WTC11 (cell line): ENCODE measurements at regions not wholly inside any gene's neighbourhood (a gene's known extent, or its start where the extent isn't known, plus 50 kb on each side); places are given as distances from the start of the nearest gene placed in this dataset.

Source experiments
- ATAC-seq: fragments of 200-7000 bp; cut with Tn5 transposase; 2 replicates; pipeline ENCODE4 v1.10.0; 2021; ENCODE audit warnings: mild to moderate bottlenecking, moderate library complexity
- CTCF ChIA-PET: fragments of 300-600 bp; sonication (Branson Sonifier 250); formaldehyde crosslinking; loops from one replicate; lab custom pipeline; 2021; ENCODE audit warnings: antibody characterized with exemption; lab: Charles Lee
- POLR2A ChIA-PET: fragments of 350-600 bp; sonication (Branson Sonifier 250); formaldehyde crosslinking; loops from one replicate; lab custom pipeline; 2021; ENCODE audit warnings: antibody characterized with exemption; lab: Charles Lee
- DNase-seq: peaks from one replicate; pipeline ENCODE4 v3.0.0; 2021; ENCODE audit warnings: low spot score
- H3K27ac Mint-ChIP-seq: 2 replicates; pipeline ENCODE4 v1.8.0; 2021; ENCODE audit warnings: mixed read lengths
- H3K27me3 Mint-ChIP-seq: 2 replicates; pipeline ENCODE4 v1.8.0; 2021; ENCODE audit warnings: low read depth, mild to moderate bottlenecking, moderate library complexity, mixed read lengths
- H3K36me3 Mint-ChIP-seq: 2 replicates; pipeline ENCODE4 v1.8.0; 2021; ENCODE audit warnings: mixed read lengths
- H3K4me1 Mint-ChIP-seq: 2 replicates; pipeline ENCODE4 v1.8.0; 2022; ENCODE audit warnings: mixed read lengths
- H3K4me3 Mint-ChIP-seq: 2 replicates; pipeline ENCODE4 v1.8.0; 2021; ENCODE audit warnings: mild to moderate bottlenecking, moderate library complexity, mixed read lengths
- H3K9me3 Mint-ChIP-seq: 2 replicates; pipeline ENCODE4 v1.8.0; 2021; ENCODE audit warnings: mixed read lengths
- ATF3 ChIP-seq: sonication (generic); formaldehyde crosslinking; conservative IDR thresholded peaks from 2 replicates; pipeline ENCODE4 v1.8.1; 2022; ENCODE audit warnings: mild to moderate bottlenecking, missing genetic modification reagents
- CDX4 ChIP-seq: fragments of 250-450 bp; sonication (Bioruptor Pico); IDR thresholded peaks from 2 replicates; pipeline ENCODE4 v1.9.0; 2021; ENCODE audit warnings: moderate library complexity, mild to moderate bottlenecking, inconsistent platforms, borderline replicate concordance
- CREB1 ChIP-seq: sonication (generic); formaldehyde crosslinking; IDR thresholded peaks from 2 replicates; pipeline ENCODE4 v1.8.0; 2023; ENCODE audit warnings: mild to moderate bottlenecking, missing genetic modification reagents
- E2F1 ChIP-seq: sonication (generic); formaldehyde crosslinking; IDR thresholded peaks from 2 replicates; pipeline ENCODE4 v1.8.0; 2022; ENCODE audit warnings: mild to moderate bottlenecking, missing genetic modification reagents
- ELF4 ChIP-seq: sonication (generic); formaldehyde crosslinking; IDR thresholded peaks from 2 replicates; pipeline ENCODE4 v1.8.1; 2022; ENCODE audit warnings: low read depth, mild to moderate bottlenecking, moderate library complexity, missing genetic modification reagents
- EMX1 ChIP-seq: fragments of 250-450 bp; sonication (Bioruptor Pico); IDR thresholded peaks from 2 replicates; pipeline ENCODE4 v1.8.0; 2021; ENCODE audit warnings: mild to moderate bottlenecking
- ETV6 ChIP-seq: sonication (generic); formaldehyde crosslinking; IDR thresholded peaks from 2 replicates; pipeline ENCODE4 v1.8.1; 2022; ENCODE audit warnings: mild to moderate bottlenecking, missing genetic modification reagents
- FOXJ3 ChIP-seq: sonication (generic); formaldehyde crosslinking; IDR thresholded peaks from 2 replicates; pipeline ENCODE4 v1.9.0; 2021; ENCODE audit warnings: missing genetic modification reagents, mild to moderate bottlenecking, borderline replicate concordance
- FOXK1 ChIP-seq: sonication (generic); formaldehyde crosslinking; IDR thresholded peaks from 2 replicates; pipeline ENCODE4 v1.8.0; 2022; ENCODE audit warnings: mild to moderate bottlenecking, moderate library complexity, missing genetic modification reagents
- GABPB1 ChIP-seq: sonication (generic); formaldehyde crosslinking; IDR thresholded peaks from 2 replicates; pipeline ENCODE4 v1.8.1; 2023; ENCODE audit warnings: mild to moderate bottlenecking, missing genetic modification reagents
- GRHL2 ChIP-seq: fragments of 250-450 bp; sonication (Bioruptor Pico); IDR thresholded peaks from 2 replicates; pipeline ENCODE4 v1.8.0; 2022; ENCODE audit warnings: mild to moderate bottlenecking, moderate library complexity; ENCODE audit not compliant: insufficient replicate concordance, severe bottlenecking
- HMGA2 ChIP-seq: fragments of 250-450 bp; sonication (Bioruptor Pico); IDR thresholded peaks from 2 replicates; pipeline ENCODE4 v1.4.0; 2021; ENCODE audit warnings: mild to moderate bottlenecking, moderate library complexity
- IRF1 ChIP-seq: sonication (generic); formaldehyde crosslinking; IDR thresholded peaks from 2 replicates; pipeline ENCODE4 v1.8.0; 2023; ENCODE audit warnings: missing genetic modification reagents
- IRF2 ChIP-seq: sonication (generic); formaldehyde crosslinking; IDR thresholded peaks from 2 replicates; pipeline ENCODE4 v1.8.0; 2022; ENCODE audit warnings: low read depth, missing genetic modification reagents, borderline replicate concordance
- JAZF1 ChIP-seq: fragments of 250-450 bp; sonication (Bioruptor Pico); IDR thresholded peaks from 2 replicates; pipeline ENCODE4 v1.9.0; 2021; ENCODE audit warnings: moderate library complexity, mild to moderate bottlenecking, inconsistent platforms
- KAT7 ChIP-seq: sonication (generic); formaldehyde crosslinking; IDR thresholded peaks from 2 replicates; pipeline ENCODE4 v1.8.1; 2023; ENCODE audit warnings: missing genetic modification reagents, mild to moderate bottlenecking, borderline replicate concordance
- MXD4 ChIP-seq: fragments of 250-450 bp; sonication (Bioruptor Pico); IDR thresholded peaks from 2 replicates; pipeline ENCODE4 v1.8.0; 2021; ENCODE audit warnings: mild to moderate bottlenecking, moderate library complexity, borderline replicate concordance
- NFATC4 ChIP-seq: fragments of 250-450 bp; sonication (Bioruptor Pico); IDR thresholded peaks from 2 replicates; pipeline ENCODE4 v1.9.0; 2021; ENCODE audit warnings: mild to moderate bottlenecking
- NR1H2 ChIP-seq: sonication (generic); formaldehyde crosslinking; IDR thresholded peaks from 2 replicates; pipeline ENCODE4 v1.9.0; 2021; ENCODE audit warnings: mild to moderate bottlenecking, moderate library complexity, missing genetic modification reagents
- NR3C1 ChIP-seq: sonication (generic); formaldehyde crosslinking; conservative IDR thresholded peaks from 2 replicates; pipeline ENCODE4 v1.8.1; 2023; ENCODE audit warnings: low read depth, mild to moderate bottlenecking, missing genetic modification reagents
- OVOL2 ChIP-seq: fragments of 250-450 bp; sonication (Bioruptor Pico); IDR thresholded peaks from 2 replicates; pipeline ENCODE4 v1.9.0; 2021; ENCODE audit warnings: mild to moderate bottlenecking, borderline replicate concordance
- PRRX2 ChIP-seq: fragments of 250-450 bp; sonication (Bioruptor Pico); IDR thresholded peaks from 2 replicates; pipeline ENCODE4 v1.8.0; 2021; ENCODE audit warnings: mild to moderate bottlenecking
- RORB ChIP-seq: fragments of 250-450 bp; sonication (Bioruptor Pico); IDR thresholded peaks from 2 replicates; pipeline ENCODE4 v1.9.0; 2021; ENCODE audit warnings: mild to moderate bottlenecking
- SMAD3 ChIP-seq: sonication (generic); formaldehyde crosslinking; IDR thresholded peaks from 2 replicates; pipeline ENCODE4 v1.8.0; 2022; ENCODE audit warnings: missing genetic modification reagents, mild to moderate bottlenecking, borderline replicate concordance
- SMAD4 ChIP-seq: sonication (generic); formaldehyde crosslinking; IDR thresholded peaks from 2 replicates; pipeline ENCODE4 v1.8.0; 2022; ENCODE audit warnings: mild to moderate bottlenecking, missing genetic modification reagents
- SOX15 ChIP-seq: fragments of 250-450 bp; sonication (Bioruptor Pico); IDR thresholded peaks from 2 replicates; pipeline ENCODE4 v1.9.0; 2021; ENCODE audit warnings: mild to moderate bottlenecking
- STAT6 ChIP-seq: sonication (generic); formaldehyde crosslinking; conservative IDR thresholded peaks from 2 replicates; pipeline ENCODE4 v1.8.1; 2023; ENCODE audit warnings: mild to moderate bottlenecking, low read depth, missing genetic modification reagents, moderate library complexity
- USF1 ChIP-seq: sonication (generic); formaldehyde crosslinking; IDR thresholded peaks from 2 replicates; pipeline ENCODE4 v1.8.0; 2022; ENCODE audit warnings: mild to moderate bottlenecking, missing genetic modification reagents
- ZNF219 ChIP-seq: sonication (generic); formaldehyde crosslinking; IDR thresholded peaks from 2 replicates; pipeline ENCODE4 v1.8.0; 2023; ENCODE audit warnings: missing genetic modification reagents, mild to moderate bottlenecking, borderline replicate concordance
- ZNF317 ChIP-seq: sonication (generic); formaldehyde crosslinking; IDR thresholded peaks from 2 replicates; pipeline ENCODE4 v1.8.1; 2023; ENCODE audit warnings: low read depth, mild to moderate bottlenecking, moderate library complexity, missing genetic modification reagents, borderline replicate concordance
- ZNF416 ChIP-seq: fragments of 250-450 bp; sonication (Bioruptor Pico); IDR thresholded peaks from 2 replicates; pipeline ENCODE4 v1.9.0; 2021; ENCODE audit warnings: mild to moderate bottlenecking, inconsistent platforms
- ZSCAN18 ChIP-seq: fragments of 250-450 bp; sonication (Bioruptor Pico); IDR thresholded peaks from 2 replicates; pipeline ENCODE4 v2.1.2; 2022; ENCODE audit warnings: mild to moderate bottlenecking, moderate library complexity

- ATAC-seq: peak; percentile 47; the same call in 1 of the 2 replicates
- Mint-ChIP-seq H3K27me3 (no peaks in the 10 kb centered on the region), H3K4me1 (peaks cover 4% of the 10 kb centered on the region; the same call in 1 of the 2 replicates), H3K27ac (no peak overlapping the region), H3K36me3 (no peaks in the 10 kb centered on the region), H3K9me3 (no peaks in the 10 kb centered on the region), H3K4me3 (no peak overlapping the region)
- POLR2A ChIA-PET: no interaction called here
- CTCF ChIA-PET: interaction anchor here (0.5 kb wide), 1 partner anchor 45 kb away, joined by 3 read pairs; no protein-coding TSS in a partner anchor
- DNase-seq: peak; percentile 21
- TF ChIP-seq SOX15 (no peak), ZNF317 (no peak), CDX4 (no peak), FOXK1 (CRISPR knock-in tag) (no peak), NR1H2 (CRISPR knock-in tag) (no peak), IRF2 (CRISPR knock-in tag) (no peak), GRHL2 (CRISPR knock-in tag) (no peak), CREB1 (CRISPR knock-in tag) (no peak), JAZF1 (CRISPR knock-in tag) (no peak), ATF3 (CRISPR knock-in tag) (no peak), GABPB1 (CRISPR knock-in tag) (no peak), OVOL2 (CRISPR knock-in tag) (no peak), ZNF416 (CRISPR knock-in tag) (no peak), ZNF219 (no peak), ELF4 (no peak), NR3C1 (CRISPR knock-in tag) (no peak), SMAD4 (no peak), KAT7 (CRISPR knock-in tag) (no peak), PRRX2 (CRISPR knock-in tag) (no peak)
Measured at GRCh38 chr15:37246856-37247255, 146.5 kb upstream of the MEIS2 start.

GRCh38 chr15:37249249-37249648, 148.9 kb upstream of the MEIS2 start:
- Mint-ChIP-seq H3K36me3 (no peaks in the 10 kb centered on the region), H3K9me3 (no peaks in the 10 kb centered on the region), H3K27me3 (no peaks in the 10 kb centered on the region), H3K4me3 (no peak overlapping the region), H3K4me1 (peaks cover 4% of the 10 kb centered on the region; the same call in 1 of the 2 replicates), H3K27ac (no peak overlapping the region)
- ChIA-PET CTCF (no interaction called here), POLR2A (no interaction called here)
- DNase-seq (no peak), ATAC-seq (no peak)
- TF ChIP-seq STAT6: no peak
- TF ChIP-seq GABPB1 (CRISPR knock-in tag): no peak
- TF ChIP-seq RORB (CRISPR knock-in tag): no peak
- no peak for TF ChIP-seq EMX1 (CRISPR knock-in tag)
- TF ChIP-seq HMGA2 (CRISPR knock-in tag): no peak
- no peak for TF ChIP-seq FOXJ3 (CRISPR knock-in tag)
- no peak for TF ChIP-seq NFATC4 (CRISPR knock-in tag)
- TF ChIP-seq ZNF317: no peak
- no peak for TF ChIP-seq ZNF416 (CRISPR knock-in tag)
- TF ChIP-seq SMAD3 (CRISPR knock-in tag): no peak
- no peak for TF ChIP-seq ETV6 (CRISPR knock-in tag)
- no peak for TF ChIP-seq IRF1 (CRISPR knock-in tag)
- no peak for TF ChIP-seq MXD4
- no peak for TF ChIP-seq ZSCAN18 (CRISPR knock-in tag)
- TF ChIP-seq E2F1 (CRISPR knock-in tag): no peak
- no peak for TF ChIP-seq USF1 (CRISPR knock-in tag)
